Colonic mucosa (tissue), 4 donors: ENCODE measurements at regions not wholly inside any gene's neighbourhood (a gene's known extent, or its start where the extent isn't known, plus 50 kb on each side); places are given as distances from the start of the nearest gene placed in this dataset.

ENCODE experiments used
- DNase-seq: peaks from one replicate; pipeline ENCODE4 v3.0.0-alpha.2; 2020
- H3K27ac ChIP-seq: fragments of 200-600 bp; one replicate; pipeline ENCODE4 v1.8.0; 2021
- H3K27me3 ChIP-seq: fragments of 200-600 bp; one replicate; pipeline ENCODE4 v1.8.0; 2021
- H3K36me3 ChIP-seq: fragments of 200-600 bp; one replicate; pipeline ENCODE4 v1.8.0; 2021
- H3K4me1 ChIP-seq: fragments of 200-600 bp; one replicate; pipeline ENCODE4 v1.8.0; 2021; ENCODE audit warnings: mild to moderate bottlenecking
- H3K4me3 ChIP-seq: fragments of 200-600 bp; one replicate; pipeline ENCODE4 v1.8.0; 2021
- H3K9ac ChIP-seq, 2 donors: one replicate each; pipeline ENCODE4 v1.7.0; 2013; ENCODE audit warnings: control low read depth in 2 of 2, low read depth in 2 of 2, low read length in 2 of 2
- H3K9me3 ChIP-seq: fragments of 200-600 bp; one replicate; pipeline ENCODE4 v1.8.0; 2021
- CTCF ChIP-seq: fragments of 200-600 bp; IDR thresholded peaks from one replicate; pipeline ENCODE4 v1.8.0; 2022; ENCODE audit warnings: antibody characterized with exemption, mild to moderate bottlenecking
- intact Hi-C: fragments of 100-400 bp; cut with DNase I; formaldehyde crosslinking; loops from one replicate; pipeline ENCODE4 v1.14.1; 2022
- donor health status: healthy.
- donor health status: DM: no; HTN: no; CAD: no.
- donor health status: DM: no; HTN: no; CAD: no.

GRCh38 chr4:129481107-129481506, 385.2 kb downstream of the C4orf33 start:
- H3K4me1 ChIP-seq = no peaks in the 10 kb centered on the region
- H3K27me3 ChIP-seq = no peaks in the 10 kb centered on the region
- H3K9ac ChIP-seq = no peak overlapping the region
- H3K27ac ChIP-seq = no peak overlapping the region
- TF ChIP-seq CTCF = no peak
- H3K4me3 ChIP-seq = no peak overlapping the region
- no peaks in the 10 kb centered on the region for H3K36me3 ChIP-seq
- H3K9me3 ChIP-seq = no peaks in the 10 kb centered on the region
- intact Hi-C loops = no loop called here
- no peak for DNase-seq

GRCh38 chr4:129488427-129488826, 392.5 kb downstream of the C4orf33 start:
- H3K36me3 ChIP-seq = no peaks in the 10 kb centered on the region
- intact Hi-C loops = no loop called here
- DNase-seq = no peak
- no peaks in the 10 kb centered on the region for H3K4me1 ChIP-seq
- TF ChIP-seq CTCF = no peak
- H3K27ac ChIP-seq = no peak overlapping the region
- H3K9ac ChIP-seq = no peak overlapping the region
- no peak overlapping the region for H3K4me3 ChIP-seq
- H3K27me3 ChIP-seq = no peaks in the 10 kb centered on the region
- H3K9me3 ChIP-seq = no peaks in the 10 kb centered on the region

GRCh38 chr4:129490516-129490915, 394.6 kb downstream of the C4orf33 start:
- H3K4me1 ChIP-seq = no peaks in the 10 kb centered on the region
- H3K9me3 ChIP-seq = no peaks in the 10 kb centered on the region
- no peak for TF ChIP-seq CTCF
- no peaks in the 10 kb centered on the region for H3K36me3 ChIP-seq
- H3K9ac ChIP-seq = no peak overlapping the region
- no peak overlapping the region for H3K4me3 ChIP-seq
- intact Hi-C loops = no loop called here
- no peak overlapping the region for H3K27ac ChIP-seq
- no peak for DNase-seq
- H3K27me3 ChIP-seq = no peaks in the 10 kb centered on the region

- no peaks in the 10 kb centered on the region for H3K9me3 ChIP-seq
- no peak overlapping the region for H3K27ac ChIP-seq
- H3K4me3 ChIP-seq = no peak overlapping the region
- H3K4me1 ChIP-seq = no peaks in the 10 kb centered on the region
- TF ChIP-seq CTCF = no peak
- no peak overlapping the region for H3K9ac ChIP-seq
- intact Hi-C loops = no loop called here
- H3K36me3 ChIP-seq = no peaks in the 10 kb centered on the region
- no peak for DNase-seq
- no peaks in the 10 kb centered on the region for H3K27me3 ChIP-seq
These were observed 402.7 kb downstream of the C4orf33 start for GRCh38 chr4:129498626-129499025.

GRCh38 chr4:129514852-129515251, 418.9 kb downstream of the C4orf33 start:
- no peak for DNase-seq
- TF ChIP-seq CTCF = no peak
- Histone ChIP-seq H3K27me3 (no peaks in the 10 kb centered on the region), H3K9me3 (no peaks in the 10 kb centered on the region), H3K27ac (no peak overlapping the region), H3K4me1 (no peaks in the 10 kb centered on the region), H3K4me3 (no peak overlapping the region), H3K36me3 (no peaks in the 10 kb centered on the region), H3K9ac (no peak overlapping the region)
- intact Hi-C loops = no loop called here

GRCh38 chr4:129515356-129515755, 419.4 kb downstream of the C4orf33 start:
- intact Hi-C loops = no loop called here
- Histone ChIP-seq H3K4me3 (no peak overlapping the region), H3K9me3 (no peaks in the 10 kb centered on the region), H3K27me3 (no peaks in the 10 kb centered on the region), H3K4me1 (no peaks in the 10 kb centered on the region), H3K27ac (no peak overlapping the region), H3K9ac (no peak overlapping the region), H3K36me3 (no peaks in the 10 kb centered on the region)
- TF ChIP-seq CTCF = no peak
- DNase-seq = no peak
